HG03175 (cell line): ENCODE measurements at regions not wholly inside any gene's neighbourhood (a gene's known extent, or its start where the extent isn't known, plus 50 kb on each side); places are given as distances from the start of the nearest gene placed in this dataset.

Source experiments
- ATAC-seq: cut with Tn5 transposase; IDR thresholded peaks from one replicate; pipeline ENCODE4 v1.9.1; 2021; ENCODE audit warnings: mild to moderate bottlenecking, moderate library complexity; ENCODE audit not compliant: unreplicated experiment

DNA sequence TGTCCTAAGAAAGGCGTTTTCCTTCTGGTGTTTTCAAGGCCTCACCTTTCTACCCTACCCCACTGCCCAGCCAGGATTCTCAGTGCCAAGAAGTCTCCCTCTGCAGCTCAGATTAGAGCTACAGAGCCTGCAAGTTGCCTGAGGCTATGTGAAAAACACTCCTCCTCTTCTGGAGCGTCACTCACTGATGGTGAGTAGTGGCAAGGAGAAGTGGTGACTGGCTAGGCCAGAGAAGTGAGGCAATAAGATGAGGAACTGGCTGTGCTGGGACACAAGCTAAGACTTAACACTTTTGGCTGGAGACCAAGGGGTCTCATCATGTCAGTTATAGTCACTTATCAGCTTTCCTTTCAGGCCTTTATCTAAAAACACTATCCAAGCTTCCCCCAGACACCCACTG, 86.7 kb upstream of the PRKAR2B start:
- no peak for ATAC-seq

DNA sequence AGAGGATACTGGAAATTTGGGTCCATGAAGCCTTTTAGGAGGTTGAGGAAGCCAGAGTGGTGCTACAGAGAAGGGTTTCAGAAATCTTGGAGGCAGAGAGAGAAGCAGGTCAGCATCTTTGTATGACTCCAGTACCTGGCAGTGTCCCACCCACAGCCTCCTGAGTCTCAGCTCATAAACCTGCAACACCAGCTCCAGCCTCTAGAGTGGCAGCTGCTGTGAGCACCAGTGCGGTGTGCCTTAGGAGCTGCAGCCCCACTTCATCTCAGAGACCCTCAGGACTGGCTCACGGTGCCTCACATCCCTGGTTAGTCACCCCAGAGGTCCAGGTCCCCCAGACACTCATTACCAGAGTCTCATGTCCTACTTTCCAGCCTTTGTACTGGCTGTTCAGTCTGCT, 84.8 kb upstream of the PRKAR2B start:
- ATAC-seq = peak; percentile 52

DNA sequence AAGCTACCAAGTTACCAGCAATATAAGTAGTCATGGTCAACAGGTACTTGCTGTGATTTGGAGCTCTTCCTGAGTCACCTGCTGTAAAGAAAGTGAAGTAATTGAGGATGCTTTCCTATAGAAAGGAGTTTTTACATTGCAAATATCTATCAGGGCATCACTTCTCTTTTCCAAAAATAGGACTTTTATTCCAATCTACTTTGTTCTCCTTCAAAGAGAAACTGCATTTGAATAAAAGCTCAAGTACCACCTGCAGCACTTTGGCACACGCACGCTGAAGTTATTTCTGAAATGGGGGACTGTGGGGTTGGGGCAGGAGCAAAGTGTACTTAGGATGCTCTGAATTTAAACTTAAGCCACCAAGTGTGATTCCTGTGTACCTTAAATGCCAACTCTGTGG, 81.8 kb upstream of the PRKAR2B start:
- no peak for ATAC-seq

DNA sequence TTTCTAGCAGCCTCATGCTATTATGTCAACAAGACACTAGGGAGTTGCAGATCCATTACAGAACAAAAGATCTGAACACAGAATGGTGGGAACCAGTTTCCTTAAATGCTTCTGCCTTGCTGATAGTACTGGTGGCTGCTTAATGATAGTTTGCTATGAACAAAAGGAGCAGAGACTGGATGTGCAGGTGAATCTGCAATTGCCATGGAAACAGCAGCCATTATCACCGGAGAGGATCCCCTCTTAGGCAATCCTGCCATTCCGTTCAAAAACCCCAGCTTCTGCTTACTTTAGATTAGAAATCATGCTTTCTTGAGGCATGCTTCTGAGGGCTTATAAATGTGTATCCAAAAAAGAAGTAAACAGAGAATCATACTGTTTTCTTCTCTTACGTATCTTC, 80.0 kb upstream of the PRKAR2B start:
- ATAC-seq = no peak

DNA sequence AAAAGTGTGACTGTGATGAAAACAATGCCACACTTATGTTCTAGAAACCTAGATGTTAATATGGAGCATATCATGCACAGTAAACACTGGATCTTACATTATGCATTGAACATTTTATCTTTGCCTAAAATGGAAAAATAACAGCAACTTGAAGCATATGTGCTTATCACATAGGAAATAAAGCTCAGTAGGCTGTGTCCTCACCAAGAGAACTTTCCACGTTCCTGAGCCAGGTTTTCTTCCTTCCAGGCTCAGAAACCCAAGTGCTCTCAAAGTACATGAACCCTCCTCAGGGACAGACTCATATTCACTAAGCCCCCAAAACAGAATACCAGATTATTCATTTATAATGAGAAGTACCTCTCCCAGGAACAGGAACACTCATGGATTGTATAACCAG, 79.4 kb upstream of the PRKAR2B start:
- no peak for ATAC-seq

DNA sequence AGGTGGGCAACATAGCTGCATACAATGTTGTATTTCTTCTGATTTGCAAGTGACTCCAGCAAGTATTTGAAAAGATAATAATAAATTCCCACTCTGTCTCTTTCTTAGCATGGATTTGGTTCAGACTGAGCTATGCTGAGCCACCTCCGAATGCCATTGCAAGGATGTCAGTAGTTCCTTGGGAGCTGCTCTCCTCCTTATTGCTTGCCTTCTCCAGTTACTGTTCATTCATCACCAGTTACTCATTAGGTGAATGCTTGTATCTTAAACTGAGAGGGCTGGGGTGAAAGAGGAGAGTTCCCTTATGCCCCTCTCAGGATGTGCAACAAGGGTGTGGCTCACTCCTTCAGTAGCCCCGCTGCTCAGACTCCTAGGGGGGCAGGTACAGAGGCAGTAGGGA, 78.4 kb upstream of the PRKAR2B start:
- ATAC-seq = no peak

DNA sequence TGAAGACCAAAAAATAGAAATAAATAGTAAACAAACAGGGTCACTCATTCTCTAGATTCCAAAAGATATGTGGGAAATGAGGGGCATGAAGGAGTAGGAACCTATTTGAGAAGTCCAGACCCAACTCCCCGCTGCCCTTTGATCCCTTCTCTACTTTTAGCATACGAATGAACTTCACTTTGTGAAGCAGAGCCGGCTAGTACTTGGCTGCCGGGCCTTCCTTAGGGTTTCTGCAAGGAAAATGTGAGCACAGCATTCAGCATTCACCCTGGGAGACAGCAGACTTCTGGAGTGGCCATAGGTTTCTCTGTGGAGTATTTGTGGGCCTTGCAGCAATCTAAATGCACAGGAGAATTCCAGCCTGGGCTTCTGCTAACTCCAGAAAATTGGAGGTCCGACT, 76.3 kb upstream of the PRKAR2B start:
- no peak for ATAC-seq

DNA sequence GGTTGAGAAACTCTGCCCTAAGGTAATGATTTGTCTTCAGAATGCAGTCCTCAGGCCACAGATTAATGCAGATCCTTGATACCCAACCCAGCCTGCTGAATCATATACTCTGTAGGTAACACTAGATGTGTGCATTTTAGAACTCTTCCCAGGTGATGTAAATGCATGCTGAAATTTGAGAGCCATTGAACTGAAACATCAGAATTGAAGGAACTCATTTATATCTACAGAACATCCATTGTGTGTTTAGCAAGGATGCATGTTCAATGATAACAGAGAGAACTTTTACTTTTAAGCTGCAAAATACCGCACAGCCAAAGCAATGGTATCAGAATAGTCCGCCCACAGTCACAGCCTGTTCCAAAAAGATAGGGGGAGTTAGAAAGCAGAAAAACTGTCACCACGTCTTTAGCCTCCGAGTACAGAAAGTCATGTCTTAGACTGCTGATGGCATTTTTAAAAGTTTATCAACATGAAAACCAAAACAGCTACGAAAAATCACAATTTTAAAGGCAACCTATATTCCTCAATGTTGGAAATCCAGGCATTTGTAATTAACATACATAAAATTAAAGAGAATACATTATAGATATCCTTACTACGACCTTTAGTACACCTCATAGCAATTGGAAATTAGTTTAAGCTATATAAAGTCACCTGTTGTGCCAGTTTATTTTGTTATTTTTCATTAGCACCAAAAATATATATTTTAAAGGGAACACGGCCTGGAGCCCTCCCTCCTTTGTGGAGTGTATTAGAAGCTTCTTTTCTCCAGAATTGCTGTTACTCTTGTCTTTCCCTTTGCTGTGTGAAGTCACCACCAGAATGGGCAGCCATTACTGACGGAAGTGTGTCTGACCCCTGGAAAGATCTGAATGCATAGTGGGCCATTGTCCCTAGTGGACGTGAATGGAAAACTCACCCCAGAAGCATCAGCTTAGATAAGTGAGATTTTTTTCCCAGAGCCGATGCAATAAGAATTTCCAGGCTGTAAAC, 65.8 kb upstream of the PRKAR2B start:
- no peak for ATAC-seq

DNA sequence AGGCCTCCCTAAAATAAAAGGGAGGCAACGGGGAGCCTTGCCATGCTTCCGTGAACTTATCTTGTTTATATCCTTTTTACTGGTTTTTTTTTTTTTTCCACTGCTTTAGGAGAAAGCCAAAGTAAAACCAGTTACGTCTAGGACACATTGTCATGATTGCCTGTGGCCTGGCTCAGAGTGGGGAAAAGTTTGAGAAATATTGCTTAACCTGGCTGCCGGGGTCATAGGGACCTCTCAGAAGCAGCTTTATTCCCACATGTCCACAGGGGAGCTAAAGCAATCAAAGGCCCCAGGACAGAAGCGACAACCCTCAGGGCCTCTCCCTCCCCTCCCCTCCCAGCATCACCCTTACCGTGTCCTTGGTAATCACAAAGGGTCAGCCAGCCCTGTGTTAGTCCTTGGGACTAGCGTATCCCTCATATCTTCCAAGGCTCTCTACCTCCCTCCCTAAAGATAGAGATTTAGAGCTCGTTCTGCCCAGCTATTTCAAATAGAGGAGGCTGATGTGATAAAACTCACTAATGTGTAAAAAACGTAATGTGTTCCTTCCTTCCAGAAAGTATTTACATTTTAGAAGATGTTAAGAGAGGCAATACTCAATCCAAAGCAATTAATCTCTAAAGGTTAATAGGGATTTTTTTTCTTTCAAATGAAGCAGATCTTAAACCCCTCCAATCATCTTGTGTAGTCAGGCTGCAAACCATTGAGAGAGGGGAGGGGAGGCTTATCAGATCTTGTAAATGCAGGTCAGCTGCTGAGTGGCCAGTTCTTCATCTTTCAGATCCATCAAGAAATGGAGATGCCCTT, 64.8 kb upstream of the PRKAR2B start:
- ATAC-seq = no peak

DNA sequence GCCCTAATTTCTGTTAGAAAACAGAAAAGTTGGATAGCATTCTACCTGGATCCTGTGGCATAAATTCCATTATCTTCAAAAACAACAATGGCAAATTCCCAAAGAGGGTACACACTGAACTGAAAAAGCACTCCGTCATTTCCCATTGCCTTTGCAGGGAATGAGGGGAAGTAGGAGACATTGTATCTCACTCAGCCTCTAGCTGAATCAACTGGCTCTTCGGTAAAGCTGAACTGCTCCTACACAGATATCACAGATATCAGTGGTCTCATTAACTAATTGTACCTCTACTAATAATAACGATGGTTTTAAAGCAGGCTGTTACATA, 64.2 kb upstream of the PRKAR2B start:
- ATAC-seq = no peak

DNA sequence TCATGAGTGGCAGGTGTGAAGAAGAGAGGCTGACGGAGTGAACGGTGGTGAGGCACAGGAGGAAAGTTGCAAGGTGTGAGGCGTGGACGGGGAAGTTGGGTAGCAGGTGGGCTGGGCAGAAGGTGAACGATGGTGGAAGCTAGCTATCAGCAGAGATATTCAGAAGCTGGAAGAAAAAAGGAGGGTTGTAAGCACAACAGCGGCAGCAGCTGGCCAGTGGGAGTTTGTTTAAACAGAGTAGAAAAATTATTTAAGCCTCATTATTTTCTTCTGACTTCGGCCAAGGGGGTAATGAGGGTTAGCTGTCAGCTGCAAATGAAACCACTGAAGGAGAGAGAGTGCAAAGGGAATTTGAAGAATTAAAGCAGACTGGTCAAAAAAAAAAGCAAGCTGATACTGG, 62.1 kb upstream of the PRKAR2B start:
- no peak for ATAC-seq

DNA sequence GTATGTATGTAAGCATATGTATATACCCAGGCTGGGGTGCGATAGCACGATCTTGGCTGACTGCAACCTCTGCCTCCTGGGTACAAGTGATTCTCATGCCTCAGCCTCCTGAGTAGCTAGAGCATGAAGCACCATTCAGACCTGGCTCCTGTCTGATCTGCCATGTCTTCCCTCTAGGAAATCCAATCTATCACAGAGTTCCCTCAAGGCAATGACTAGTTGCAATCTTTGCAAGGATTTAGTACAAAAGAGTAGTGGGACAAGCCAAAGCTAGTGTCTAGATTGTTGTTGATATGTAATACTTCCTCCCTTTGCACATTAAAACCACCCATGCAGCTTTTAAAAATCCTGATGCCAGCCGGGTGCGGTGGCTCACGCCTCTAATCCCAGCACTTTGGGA, 60.5 kb upstream of the PRKAR2B start:
- ATAC-seq = no peak

DNA sequence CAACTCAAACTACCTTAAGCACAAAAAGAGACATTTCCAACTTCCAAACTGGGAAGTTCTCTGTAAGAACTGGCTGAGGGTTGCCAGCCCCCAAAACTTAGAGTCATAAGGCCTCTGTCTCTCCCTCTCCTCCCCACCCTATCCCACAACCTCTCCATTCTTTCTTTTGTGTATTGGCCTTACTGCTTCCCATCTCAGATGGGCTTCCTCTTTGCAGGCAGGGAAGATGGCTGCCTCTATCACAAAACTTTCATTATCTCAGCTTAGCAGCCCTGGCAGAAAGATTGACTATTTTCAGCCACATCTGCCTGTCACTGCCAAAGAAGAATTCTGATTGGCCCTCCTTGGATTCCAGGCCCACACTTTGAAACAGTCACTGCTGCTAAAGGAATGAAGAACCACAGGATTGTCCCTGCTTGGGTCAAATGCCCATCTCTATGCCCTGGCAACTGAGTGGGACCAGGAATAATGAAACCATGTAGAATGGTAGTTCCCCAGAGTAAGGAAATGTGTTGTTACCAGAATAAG, 58.0 kb upstream of the PRKAR2B start:
- ATAC-seq = no peak

DNA sequence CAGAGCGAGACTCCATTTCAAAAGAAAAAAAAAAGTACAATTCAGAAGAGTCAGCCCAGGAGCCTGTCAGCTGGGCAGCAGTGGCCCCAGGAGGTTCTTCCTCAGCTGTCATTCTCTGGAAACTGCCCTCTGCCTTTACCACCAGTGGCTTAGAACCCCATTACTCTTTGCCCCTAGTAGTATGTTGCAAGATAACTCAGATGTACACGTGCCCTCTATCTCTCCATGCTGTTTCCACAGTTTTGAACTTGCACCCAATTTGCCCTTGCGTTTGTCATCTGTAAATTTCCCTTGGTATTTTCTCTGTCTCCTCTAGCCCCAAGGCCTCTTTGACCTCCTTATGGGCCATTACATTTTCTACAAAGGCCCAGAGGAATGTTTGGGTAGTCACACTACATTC, 56.7 kb upstream of the PRKAR2B start:
- no peak for ATAC-seq

DNA sequence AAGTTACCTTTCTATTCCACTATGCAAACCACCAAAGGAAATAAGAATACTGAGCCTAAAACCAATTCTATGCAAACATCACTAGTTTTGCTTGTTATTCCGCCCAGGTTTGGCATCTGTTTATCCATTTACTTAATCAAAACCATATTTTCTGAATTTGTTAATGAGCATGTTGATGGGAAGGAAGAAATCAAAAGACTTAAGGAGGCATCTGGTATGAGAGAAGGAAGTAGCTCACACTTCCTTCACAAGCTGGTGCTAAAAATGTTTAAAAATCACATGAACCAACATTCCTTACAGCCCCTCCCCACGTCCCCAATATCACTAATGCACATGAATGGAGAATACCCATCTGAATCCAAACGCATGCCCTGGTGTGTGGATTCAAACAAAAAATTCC, 52.0 kb upstream of the PRKAR2B start:
- ATAC-seq = no peak
